ENCODE measurements at regions not wholly inside any gene's neighbourhood (a gene's known extent, or its start where the extent isn't known, plus 50 kb on each side); places are given as distances from the start of the nearest gene placed in this dataset.
"Not testable (repeated sequence)": the region's sequence is repeated elsewhere in the genome, so short reads cannot be mapped to it uniquely, and the experiment has no call there.

DNA sequence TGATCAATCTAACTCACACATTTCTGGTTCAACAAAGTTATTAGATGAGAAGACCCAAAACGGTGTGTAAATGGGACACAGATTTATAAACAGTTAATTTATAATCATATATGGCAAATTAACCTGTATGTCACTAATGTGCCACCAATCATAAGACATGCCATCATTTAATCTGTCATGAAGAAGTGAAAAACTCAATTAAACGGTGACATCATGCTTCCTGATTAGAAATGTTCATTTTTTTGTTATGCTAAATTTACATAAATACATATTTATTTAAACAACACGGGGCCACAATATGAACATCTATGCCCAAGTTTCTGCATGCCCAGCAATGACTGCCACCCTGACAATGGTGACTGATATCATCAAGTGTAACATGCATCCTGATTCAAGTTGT is 164.1 kb upstream of the EEA1 start:
- peaks cover 22% of the 10 kb centered on the region for H3K4me1 Mint-ChIP-seq (ENCODE audit: low read depth)
- DNase-seq (no peak), ATAC-seq (no peak)
- H3K27ac Mint-ChIP-seq: no peak overlapping the region
- no peaks in the 10 kb centered on the region for H3K36me3 Mint-ChIP-seq (ENCODE audit: low read depth)
- TF ChIP-seq CTCF (IDR thresholded peaks at IDR 0.05): no peak
- ChIA-PET POLR2A (no interaction called here), CTCF (no interaction called here)
- intact Hi-C loops (cut with micrococcal nuclease): loop anchor here (10.0 kb wide), 4 partner anchors 192 to 322 kb away; no protein-coding TSS in a partner anchor
- no peaks in the 10 kb centered on the region for H3K9me3 Mint-ChIP-seq
- no peak overlapping the region for H3K4me3 Mint-ChIP-seq
- H3K27me3 Mint-ChIP-seq: no peaks in the 10 kb centered on the region

- H3K27me3 Mint-ChIP-seq; DNase-seq; CTCF ChIA-PET; H3K27ac Mint-ChIP-seq; H3K36me3 Mint-ChIP-seq (ENCODE audit: low read depth); H3K4me3 Mint-ChIP-seq; H3K9me3 Mint-ChIP-seq; ATAC-seq: not testable (repeated sequence)
- intact Hi-C loops (cut with micrococcal nuclease): loop anchor here (10.0 kb wide), 4 partner anchors 191 to 321 kb away; no protein-coding TSS in a partner anchor
- POLR2A ChIA-PET: interaction anchor here (0.6 kb wide), 1 partner anchor 28 kb away, joined by 3 read pairs; no protein-coding TSS in a partner anchor
- peaks cover 29% of the 10 kb centered on the region for H3K4me1 Mint-ChIP-seq (ENCODE audit: low read depth)
These were observed 165.1 kb upstream of the EEA1 start for GRCh38 chr12:93094222-93094621.

GRCh38 chr12:93094988-93095737 is 166.1 kb upstream of the EEA1 start:
- no peaks in the 10 kb centered on the region for H3K9me3 Mint-ChIP-seq

GRCh38 chr12:93097417-93097816 is 168.3 kb upstream of the EEA1 start:
- POLR2A ChIA-PET: interaction anchor here (1.0 to 1.4 kb wide), 2 partner anchors 284 to 345 kb away, joined by 3 to 4 read pairs; partner anchors contain the start of gene UBE2N
- no peak overlapping the region for H3K27ac Mint-ChIP-seq
- no peaks in the 10 kb centered on the region for H3K9me3 Mint-ChIP-seq
- no peak for DNase-seq
- no peak overlapping the region for H3K4me3 Mint-ChIP-seq
- no peak for ATAC-seq
- TF ChIP-seq CTCF (IDR thresholded peaks at IDR 0.05): no peak
- peaks cover 18% of the 10 kb centered on the region for H3K4me1 Mint-ChIP-seq (ENCODE audit: low read depth)
- intact Hi-C loops (cut with micrococcal nuclease): loop anchor here (5.0 to 10.0 kb wide), 5 partner anchors 110 to 317 kb away; no protein-coding TSS in a partner anchor
- H3K36me3 Mint-ChIP-seq (ENCODE audit: low read depth): no peaks in the 10 kb centered on the region
- H3K27me3 Mint-ChIP-seq: no peaks in the 10 kb centered on the region
- CTCF ChIA-PET: interaction anchor here (0.8 to 3.7 kb wide), 34 partner anchors 12 to 331 kb away, joined by 3 to 50 read pairs (median 4); no protein-coding TSS in a partner anchor

More at GRCh38 chr12:93094988-93095737, 166.1 kb upstream of the EEA1 start:
- TF ChIP-seq CTCF (IDR thresholded peaks at IDR 0.05): no peak
- H3K4me3 Mint-ChIP-seq: no peak overlapping the region
- no peaks in the 10 kb centered on the region for H3K36me3 Mint-ChIP-seq (ENCODE audit: low read depth)
- CTCF ChIA-PET: no interaction called here
- no peaks in the 10 kb centered on the region for H3K27me3 Mint-ChIP-seq
- H3K27ac Mint-ChIP-seq: peak overlapping the region; percentile 2
- ATAC-seq (peak; percentile 50), DNase-seq (peak; percentile 49)
- peaks cover 23% of the 10 kb centered on the region for H3K4me1 Mint-ChIP-seq (ENCODE audit: low read depth)
- POLR2A ChIA-PET: no interaction called here
- intact Hi-C loops (cut with micrococcal nuclease): loop anchor here (5.0 to 10.0 kb wide), 5 partner anchors 108 to 320 kb away; no protein-coding TSS in a partner anchor

DNA sequence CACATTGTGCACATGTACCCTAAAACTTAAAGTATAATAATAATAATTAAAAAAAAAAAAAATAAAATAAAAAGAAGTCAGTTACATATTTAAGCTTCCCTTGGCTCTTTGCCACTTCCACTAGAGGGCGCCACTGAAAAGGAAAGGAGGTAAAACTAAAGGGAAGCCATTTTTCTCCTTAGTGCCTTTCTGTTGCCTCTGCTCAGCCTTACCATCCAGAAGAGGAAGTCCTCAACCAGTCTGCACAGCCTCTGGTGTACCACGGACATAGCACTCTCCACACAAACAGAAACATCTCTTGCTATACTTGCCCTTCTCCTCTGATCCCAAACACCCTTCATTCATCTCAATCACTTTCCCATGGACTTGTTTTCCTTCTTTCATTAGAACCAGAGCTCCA is 169.0 kb upstream of the EEA1 start:
- no peaks in the 10 kb centered on the region for H3K27me3 Mint-ChIP-seq
- DNase-seq: peak; percentile 86
- CTCF ChIA-PET: interaction anchor here (0.8 to 3.7 kb wide), 40 partner anchors 11 to 1004 kb away, joined by 3 to 50 read pairs (median 4); no protein-coding TSS in a partner anchor
- POLR2A ChIA-PET: interaction anchor here (0.6 to 1.4 kb wide), 3 partner anchors 283 to 1696 kb away, joined by 3 to 4 read pairs (median 3); partner anchors contain the start of gene UBE2N
- H3K4me3 Mint-ChIP-seq: no peak overlapping the region
- intact Hi-C loops (cut with micrococcal nuclease): loop anchor here (5.0 to 10.0 kb wide), 5 partner anchors 111 to 317 kb away; no protein-coding TSS in a partner anchor
- H3K36me3 Mint-ChIP-seq (ENCODE audit: low read depth): no peaks in the 10 kb centered on the region
- peaks cover 18% of the 10 kb centered on the region for H3K4me1 Mint-ChIP-seq (ENCODE audit: low read depth)
- H3K27ac Mint-ChIP-seq: peak overlapping the region; percentile 11
- peak; percentile 73 for TF ChIP-seq CTCF (IDR thresholded peaks at IDR 0.05)
- no peaks in the 10 kb centered on the region for H3K9me3 Mint-ChIP-seq
- ATAC-seq: peak; percentile 83
